H54 (cell line): ENCODE measurements at regions not wholly inside any gene's neighbourhood (a gene's known extent, or its start where the extent isn't known, plus 50 kb on each side); places are given as distances from the start of the nearest gene placed in this dataset.

Experiments
- DNase-seq: peaks from one replicate; pipeline ENCODE4 v3.0.0; 2011; ENCODE audit warnings: low spot score, mixed read lengths; ENCODE audit not compliant: insufficient read length
- FAIRE-seq: peaks from 3 replicates; lab custom pipeline; 2011; peaks lifted over from hg19 to GRCh38; lab: Jason Lieb, UNC
- POLR2A ChIP-seq: IDR thresholded peaks from 2 replicates; pipeline ENCODE4 v1.6.1; 2011; ENCODE audit warnings: low read depth, mild to moderate bottlenecking, low read length

DNA sequence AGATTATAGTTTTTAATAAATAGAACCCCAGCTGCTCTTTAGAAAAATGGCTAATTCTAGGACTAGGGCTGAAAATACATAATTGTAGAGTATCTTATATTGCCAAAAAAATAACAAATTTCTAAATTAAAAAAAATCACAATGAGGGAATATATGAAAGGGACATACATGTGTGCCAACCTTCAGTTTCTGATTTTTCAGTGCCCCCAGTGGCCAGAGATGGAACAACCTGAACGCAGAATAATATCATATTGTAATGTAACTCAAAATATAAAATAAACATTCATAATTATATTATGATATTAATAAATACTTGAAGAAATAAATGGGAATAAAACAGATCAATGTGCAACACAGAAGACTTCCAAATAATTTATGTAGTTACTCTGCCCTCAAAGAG, 460.5 kb downstream of the ZNF385D start:
- TF ChIP-seq POLR2A, result no peak
- FAIRE-seq (no peak), DNase-seq (no peak)

DNA sequence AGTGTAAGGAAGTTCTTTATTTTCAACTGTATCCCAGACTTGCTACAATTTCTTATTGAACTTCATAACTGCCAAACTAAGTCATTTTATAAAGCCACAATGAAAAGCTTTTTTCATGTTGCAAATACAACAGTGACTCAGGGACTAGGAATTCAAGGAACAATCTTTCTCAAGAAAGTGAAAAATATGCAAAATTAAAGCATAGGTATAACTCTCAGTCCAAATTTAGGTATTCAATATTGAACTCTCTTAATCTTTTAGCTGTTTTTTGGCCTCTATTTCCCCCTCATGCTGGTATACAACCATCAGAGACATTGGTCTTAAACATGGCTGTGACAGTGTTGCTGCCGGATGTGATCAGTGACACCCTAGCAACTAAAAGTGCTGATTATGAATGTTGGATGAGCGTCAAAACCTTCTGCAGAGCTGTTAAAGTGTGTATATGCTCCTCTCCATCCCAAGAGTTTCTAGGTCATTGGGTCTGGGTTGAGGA, 476.9 kb downstream of the ZNF385D start:
- TF ChIP-seq POLR2A, result no peak
- DNase-seq (no peak), FAIRE-seq (peak; percentile 77)

GRCh38 chr3:21273259-21274025, 477.6 kb downstream of the ZNF385D start:
- DNase-seq (no peak), FAIRE-seq (peak; percentile 43)
- no peak for TF ChIP-seq POLR2A

DNA sequence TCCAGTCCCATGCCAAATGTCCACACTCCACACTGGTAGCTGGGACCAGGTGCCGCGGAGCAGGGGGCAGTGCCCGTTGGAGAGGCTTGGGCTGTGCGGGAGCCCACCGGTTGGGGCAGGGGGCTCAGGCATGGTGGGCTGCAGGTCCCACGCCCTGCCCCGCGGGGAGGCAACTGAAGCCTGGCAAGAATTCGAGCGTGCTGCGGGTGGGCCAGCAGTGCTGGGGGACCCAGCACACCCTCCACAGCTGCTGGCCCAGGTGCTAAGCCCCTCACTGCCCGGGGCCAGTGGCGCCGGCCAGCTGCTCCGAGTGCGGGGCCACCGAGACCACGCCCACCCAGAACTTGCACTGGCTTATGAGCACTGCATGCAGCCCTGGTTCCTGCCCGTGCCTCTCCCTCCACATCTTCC, 479.4 kb downstream of the ZNF385D start:
- DNase-seq (no peak), FAIRE-seq (no peak)
- TF ChIP-seq POLR2A, result no peak

- no peak for DNase-seq
- no peak for TF ChIP-seq POLR2A
Measured at GRCh38 chr3:21269882-21270281, 481.1 kb downstream of the ZNF385D start.

GRCh38 chr3:21260507-21260906, 490.5 kb downstream of the ZNF385D start:
- no peak for TF ChIP-seq POLR2A
- no peak for DNase-seq
- FAIRE-seq, result no peak

More at GRCh38 chr3:21269882-21270281, 481.1 kb downstream of the ZNF385D start:
- no peak for FAIRE-seq

DNA sequence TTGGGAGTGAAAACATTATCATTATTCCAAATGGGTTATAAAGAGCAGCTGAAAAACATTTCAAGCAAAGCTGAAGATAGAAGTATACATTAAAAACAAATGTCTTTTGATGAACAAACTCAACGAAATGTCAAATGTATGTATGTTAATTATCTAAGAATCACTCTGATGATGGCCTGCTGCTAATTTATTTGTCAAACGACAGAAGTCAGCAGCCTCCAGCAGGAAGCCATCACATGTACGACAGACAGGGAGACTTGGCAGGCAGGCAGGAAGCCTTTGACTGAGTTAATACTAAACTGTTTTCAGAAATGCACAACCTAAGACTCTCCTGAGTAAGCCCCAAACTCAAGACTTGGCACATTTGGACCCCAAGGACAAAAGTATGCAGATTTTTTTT, 491.1 kb downstream of the ZNF385D start:
- TF ChIP-seq POLR2A, result no peak
- FAIRE-seq, result no peak
- DNase-seq, result no peak

DNA sequence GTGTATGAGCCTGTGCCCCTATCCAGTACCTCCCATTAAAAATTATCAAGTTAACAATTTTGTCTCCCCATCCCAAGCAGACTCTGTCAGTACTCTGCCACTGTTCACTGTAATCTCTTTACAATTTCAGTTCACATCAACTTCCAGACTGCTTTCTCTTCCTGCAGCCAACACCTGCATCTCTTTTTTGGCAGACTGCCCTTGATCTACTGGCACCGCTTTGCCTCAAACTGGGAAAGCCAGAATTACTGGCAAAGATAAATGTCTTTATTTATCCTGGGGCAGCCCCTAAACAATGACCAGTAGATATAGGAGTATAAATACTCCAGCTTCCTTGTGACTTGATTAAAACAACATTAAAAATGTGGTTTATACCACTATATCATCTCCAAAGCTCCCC, 494.1 kb downstream of the ZNF385D start:
- DNase-seq, result no peak
- TF ChIP-seq POLR2A, result no peak
- no peak for FAIRE-seq

- DNase-seq (no peak), FAIRE-seq (no peak)
- TF ChIP-seq POLR2A, result no peak
Measured at GRCh38 chr3:21238661-21239060, 512.3 kb downstream of the ZNF385D start.

DNA sequence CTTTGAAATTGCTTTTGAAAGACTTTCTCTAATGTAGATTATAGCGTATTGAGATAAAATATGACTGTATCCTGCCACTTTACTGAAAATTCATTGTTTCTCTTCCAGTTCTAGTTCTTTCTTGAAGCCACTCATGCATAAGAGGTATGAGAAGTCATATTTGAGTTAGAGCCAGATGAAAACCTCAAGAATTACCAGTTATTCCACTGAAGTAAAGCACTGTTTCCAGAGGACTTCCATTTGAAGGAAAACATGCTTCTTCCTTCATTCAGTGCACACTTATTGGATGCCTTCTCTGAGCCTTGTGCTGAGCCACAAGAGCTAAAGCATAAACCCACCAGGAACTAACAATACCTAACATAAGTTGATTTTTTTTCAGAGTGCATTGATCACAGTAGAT, 513.4 kb downstream of the ZNF385D start:
- no peak for FAIRE-seq
- no peak for TF ChIP-seq POLR2A

DNA sequence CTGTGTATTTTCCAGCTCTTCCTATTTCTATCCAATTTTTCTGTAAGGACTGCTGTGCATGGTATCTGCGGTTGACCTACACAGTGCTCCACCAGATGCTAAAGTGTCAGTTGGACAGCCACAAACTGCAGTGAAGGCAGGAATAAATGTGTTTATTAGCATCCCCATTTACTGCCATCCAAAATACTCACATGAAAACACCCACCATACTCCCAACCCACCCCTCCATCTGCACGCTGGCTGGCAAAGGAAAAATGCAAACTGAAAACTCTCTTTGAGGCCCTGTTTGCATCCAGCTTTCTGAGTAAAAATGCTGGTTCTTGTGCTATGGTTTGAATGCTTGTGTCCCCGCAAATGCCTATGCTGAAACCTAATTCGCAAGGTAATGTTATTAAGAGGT, 515.5 kb downstream of the ZNF385D start:
- FAIRE-seq (no peak), DNase-seq (no peak)
- no peak for TF ChIP-seq POLR2A

More for the DNA sequence above, 513.4 kb downstream of the ZNF385D start:
- no peak for DNase-seq

GRCh38 chr3:21234933-21235332, 516.1 kb downstream of the ZNF385D start:
- FAIRE-seq, result no peak
- TF ChIP-seq POLR2A, result no peak
- DNase-seq, result no peak

- FAIRE-seq (no peak), DNase-seq (no peak)
- no peak for TF ChIP-seq POLR2A
Measured at GRCh38 chr3:21229426-21230135, 521.4 kb downstream of the ZNF385D start.

GRCh38 chr3:21226086-21226485, 524.9 kb downstream of the ZNF385D start:
- no peak for FAIRE-seq
- DNase-seq, result no peak
- TF ChIP-seq POLR2A, result no peak

- FAIRE-seq (no peak), DNase-seq (no peak)
- no peak for TF ChIP-seq POLR2A
Measured at GRCh38 chr3:21220944-21221343, 530.1 kb downstream of the ZNF385D start.
